COLO829 (cell line): ENCODE measurements at regions not wholly inside any gene's neighbourhood (a gene's known extent, or its start where the extent isn't known, plus 50 kb on each side); places are given as distances from the start of the nearest gene placed in this dataset.
A peak's percentile ranks its signal among the peaks of the same experiment; 100 is the strongest.
"Not testable (repeated sequence)": the region's sequence is repeated elsewhere in the genome, so short reads cannot be mapped to it uniquely, and the experiment has no call there.

Experiments
- DNase-seq: peaks from one replicate; pipeline ENCODE4 v3.0.0; 2012; ENCODE audit warnings: low spot score

DNA sequence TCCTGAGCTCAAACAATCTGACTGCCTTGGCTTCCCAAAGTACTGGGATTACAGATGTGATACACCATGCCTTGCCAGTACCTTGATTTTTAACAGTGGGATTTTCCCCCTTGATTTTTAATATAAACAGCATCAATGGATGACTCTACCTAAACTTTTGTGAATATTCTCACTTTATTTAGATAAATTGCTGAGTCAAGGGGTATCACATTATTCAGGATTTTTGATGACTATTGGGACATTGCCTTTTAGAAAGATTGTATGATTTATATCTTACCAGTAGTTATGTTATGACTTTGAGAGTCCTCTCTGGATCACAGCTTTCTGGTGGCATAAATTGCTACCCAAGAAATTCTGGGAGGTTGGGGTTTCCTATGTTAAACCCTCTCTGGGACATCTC, 112.5 kb upstream of the SPAG17 start:
- no peak for DNase-seq

DNA sequence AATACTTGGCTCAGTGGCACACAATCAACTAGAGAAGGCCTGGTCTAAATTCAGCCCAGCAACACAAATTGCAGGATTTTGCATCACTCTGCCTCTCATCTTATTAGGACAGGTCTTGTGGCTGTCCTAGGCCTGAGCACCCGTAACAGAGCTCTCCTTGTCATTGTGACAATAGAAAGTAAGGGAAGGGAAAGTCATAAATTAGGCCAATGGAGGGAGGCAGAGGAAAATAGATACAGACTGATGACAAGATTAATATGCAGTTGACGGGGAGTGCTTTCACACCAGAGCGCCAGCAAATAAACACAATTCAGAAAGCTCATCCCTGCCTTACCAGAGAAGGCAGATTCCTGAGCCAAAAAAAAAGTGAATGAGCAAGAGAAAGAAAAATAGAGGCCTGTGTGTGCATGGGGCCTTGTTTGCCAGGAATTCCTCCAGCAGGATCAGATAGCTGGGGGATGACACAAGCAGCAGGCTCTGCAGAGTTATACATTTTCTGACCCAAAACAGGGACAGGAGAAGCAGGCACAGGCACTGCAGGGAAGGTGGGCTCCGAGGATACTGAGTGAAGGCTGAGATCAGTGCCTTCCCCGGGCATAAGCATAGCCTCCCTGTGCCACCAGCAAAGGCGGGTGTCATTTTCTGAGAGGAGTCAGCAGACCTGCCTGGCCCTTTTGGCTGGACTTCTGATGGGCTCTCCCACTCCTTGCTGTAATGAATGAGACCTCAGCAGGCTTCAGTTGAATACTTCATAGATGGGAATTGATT, 110.0 kb upstream of the SPAG17 start:
- no peak for DNase-seq

GRCh38 chr1:118291661-118292060, 106.6 kb upstream of the SPAG17 start:
- DNase-seq: no peak

- no peak for DNase-seq
These were observed 105.5 kb upstream of the SPAG17 start for GRCh38 chr1:118290571-118290970.

DNA sequence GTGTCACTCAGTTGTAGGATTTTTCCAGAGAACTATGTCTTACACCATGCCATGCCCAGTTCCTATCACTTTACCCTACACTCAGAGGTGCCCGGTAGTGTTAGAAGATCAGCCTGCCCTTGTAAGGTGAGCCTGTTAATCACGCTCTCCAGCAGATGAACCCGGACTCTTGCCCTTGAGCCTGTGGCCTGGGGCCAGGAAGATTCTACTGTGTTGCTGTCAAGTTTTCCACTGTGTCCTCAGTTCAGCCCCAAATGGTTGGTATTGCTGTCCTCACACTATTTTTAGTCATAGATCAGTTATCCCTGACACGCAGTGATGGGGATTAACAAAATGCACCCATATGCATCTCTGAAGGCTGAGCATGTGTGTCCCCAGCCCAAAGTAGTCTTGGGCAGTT, 105.0 kb upstream of the SPAG17 start:
- DNase-seq: no peak

GRCh38 chr1:118280656-118281055, 95.6 kb upstream of the SPAG17 start:
- DNase-seq: not testable (repeated sequence)

GRCh38 chr1:118275472-118276115, 90.6 kb upstream of the SPAG17 start:
- peak; percentile 75 for DNase-seq

DNA sequence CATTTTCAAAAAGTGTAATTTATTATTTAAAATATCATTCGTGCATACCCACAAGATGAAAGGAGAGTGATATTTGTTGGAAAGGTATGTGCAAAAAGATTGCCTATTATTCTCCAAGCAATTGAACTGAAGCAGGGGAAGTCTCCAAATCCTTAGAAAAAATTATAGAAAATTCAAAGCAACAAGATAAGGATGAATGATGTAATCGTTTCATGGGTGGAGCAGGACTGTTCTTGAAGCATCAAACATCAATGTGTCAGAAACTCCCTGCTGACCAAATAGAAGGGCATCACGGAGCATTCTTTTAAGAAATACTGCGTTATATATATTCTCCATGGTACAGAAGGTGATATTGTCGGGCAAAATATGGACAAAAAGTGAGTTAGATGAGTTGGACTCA, 87.9 kb upstream of the SPAG17 start:
- no peak for DNase-seq

GRCh38 chr1:118271883-118272282, 86.9 kb upstream of the SPAG17 start:
- DNase-seq: no peak

- no peak for DNase-seq
These were observed 84.6 kb upstream of the SPAG17 start for GRCh38 chr1:118269598-118269997.

DNA sequence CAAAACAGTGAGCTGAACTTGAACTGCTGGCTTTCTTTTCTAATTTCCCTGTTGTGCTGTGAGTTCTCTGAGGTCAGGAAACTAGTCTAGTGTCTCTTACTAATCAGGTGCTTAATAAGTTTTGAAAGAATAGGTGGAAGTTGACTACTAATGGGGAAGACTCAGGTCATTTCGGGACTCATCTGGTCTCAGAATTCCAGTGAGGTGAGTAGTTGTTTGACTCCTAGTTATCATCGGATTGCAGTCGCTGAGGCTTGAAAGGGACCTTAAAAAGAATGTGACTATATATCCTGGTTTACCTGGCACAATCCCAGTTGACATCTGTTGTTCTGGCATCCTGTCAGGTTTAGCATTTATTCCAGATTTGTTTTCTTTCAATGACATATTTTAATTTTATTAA, 81.4 kb upstream of the SPAG17 start:
- DNase-seq: no peak

DNA sequence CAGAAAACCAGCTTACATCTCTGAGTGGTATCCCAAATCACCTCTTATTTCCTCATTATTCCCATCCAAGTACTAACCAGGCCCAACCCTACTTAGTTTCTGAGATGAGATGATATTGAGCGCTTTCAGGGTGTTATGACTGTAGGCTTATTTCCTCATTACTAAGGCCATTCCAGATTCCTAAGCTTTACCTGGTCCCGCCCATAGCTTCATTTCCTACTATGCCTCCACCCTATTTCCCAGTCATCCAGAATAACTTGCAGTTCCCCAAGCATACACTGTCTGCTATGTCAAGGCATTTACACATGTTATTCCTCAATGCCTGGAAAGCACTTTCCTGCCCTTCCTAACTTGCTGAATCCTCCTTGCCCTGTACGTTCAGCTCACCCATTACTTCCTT, 79.3 kb upstream of the SPAG17 start:
- DNase-seq: no peak

GRCh38 chr1:118262865-118263264, 77.8 kb upstream of the SPAG17 start:
- DNase-seq: no peak

DNA sequence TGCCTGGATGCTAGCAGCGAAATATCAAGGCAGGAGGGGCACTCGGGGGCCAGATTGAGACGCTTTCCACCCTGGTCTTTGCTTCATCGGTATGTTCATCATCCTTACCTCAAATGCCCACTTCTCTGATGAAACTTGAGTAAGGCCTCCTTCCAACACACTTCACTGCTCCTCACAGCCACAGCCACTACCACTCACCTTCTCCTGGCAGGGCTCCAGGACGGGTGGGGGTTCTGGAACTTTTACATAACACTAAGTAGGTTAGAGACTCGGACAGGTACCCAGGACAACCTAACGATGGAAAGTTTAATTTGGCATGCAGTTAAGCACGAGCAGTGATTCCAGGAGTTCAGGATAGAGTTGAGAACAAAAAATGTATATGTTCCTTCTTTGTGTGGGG, 73.9 kb upstream of the SPAG17 start:
- DNase-seq: no peak

GRCh38 chr1:118257946-118258345, 72.9 kb upstream of the SPAG17 start:
- DNase-seq: no peak

- DNase-seq: no peak
These were observed 69.7 kb upstream of the SPAG17 start for GRCh38 chr1:118254491-118255425.

DNA sequence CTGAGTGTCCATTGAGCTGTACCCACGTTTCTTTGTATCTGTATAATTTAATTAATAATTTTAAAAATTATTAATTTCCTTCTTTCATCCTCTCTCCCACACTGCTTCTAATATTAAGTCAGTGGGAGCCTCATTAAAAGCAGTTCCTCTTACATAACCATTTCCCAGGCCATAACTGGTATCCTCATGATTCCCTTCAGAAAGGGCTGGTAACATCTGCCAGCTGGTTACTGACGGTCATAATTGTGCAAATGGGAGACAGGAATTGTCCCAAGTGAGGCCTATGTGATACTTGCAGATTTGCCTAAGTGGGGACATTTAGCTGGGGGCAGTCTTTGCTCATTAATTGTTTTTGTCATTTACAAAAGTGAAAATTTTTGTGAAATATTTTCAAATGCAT, 69.0 kb upstream of the SPAG17 start:
- DNase-seq: no peak

GRCh38 chr1:118253053-118253915, 68.3 kb upstream of the SPAG17 start:
- no peak for DNase-seq

GRCh38 chr1:118252624-118253023, 67.6 kb upstream of the SPAG17 start:
- no peak for DNase-seq

GRCh38 chr1:118250232-118250631, 65.2 kb upstream of the SPAG17 start:
- DNase-seq: peak; percentile 20

- no peak for DNase-seq
These were observed 64.6 kb upstream of the SPAG17 start for GRCh38 chr1:118249641-118250040.

DNA sequence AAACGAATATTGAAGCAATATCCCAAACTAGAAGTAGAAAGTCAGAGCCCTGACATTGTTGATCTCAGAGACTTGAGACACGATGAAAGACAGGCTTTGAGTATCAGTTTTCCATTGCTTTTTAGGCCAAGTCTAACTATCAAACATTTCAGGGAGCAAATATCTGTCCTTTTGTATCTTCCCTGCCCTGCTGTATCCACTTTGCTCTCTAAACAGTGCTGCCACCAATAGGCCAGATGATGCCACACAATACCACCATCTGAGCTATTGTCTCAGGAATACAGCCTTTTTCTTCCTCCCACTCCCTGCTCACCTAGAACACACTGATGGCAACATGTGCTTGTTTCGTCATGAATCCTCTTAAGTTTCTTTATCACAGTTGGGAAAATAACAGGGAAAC, 62.6 kb upstream of the SPAG17 start:
- DNase-seq: no peak
